ENCODE measurements at regions not wholly inside any gene's neighbourhood (a gene's known extent, or its start where the extent isn't known, plus 50 kb on each side); places are given as distances from the start of the nearest gene placed in this dataset.
"Not testable (repeated sequence)": the region's sequence is repeated elsewhere in the genome, so short reads cannot be mapped to it uniquely, and the experiment has no call there.

DNA sequence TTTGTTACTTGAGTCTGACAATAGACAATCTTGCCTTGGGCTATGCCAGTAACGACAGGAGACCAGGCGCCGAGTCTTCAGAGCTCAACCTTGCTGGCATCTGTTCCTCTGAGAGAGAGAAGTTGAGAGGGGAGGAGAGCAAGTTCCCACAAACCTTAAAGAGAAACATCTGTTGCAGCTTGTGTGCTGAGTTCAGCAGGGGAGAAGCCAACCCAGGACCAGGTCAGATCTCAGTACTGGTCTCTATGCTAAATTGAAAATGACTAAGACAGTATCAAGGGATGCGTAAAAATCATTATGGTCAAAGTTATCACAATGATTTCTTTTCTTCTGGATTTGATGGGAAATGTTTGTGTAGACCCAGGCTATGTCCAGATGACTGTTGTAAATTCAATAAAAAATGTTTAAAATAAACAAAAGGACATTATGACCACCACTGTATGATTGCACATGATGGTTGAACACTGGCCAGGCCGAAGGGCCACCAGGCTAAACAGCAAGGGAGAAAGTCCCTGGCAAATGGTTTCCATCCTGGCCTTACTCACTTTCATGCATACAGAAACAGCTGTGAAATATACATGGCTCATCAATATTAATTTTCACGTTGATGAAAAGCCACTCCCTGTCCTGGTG lies 100.3 kb upstream of the PMAIP1 start:
- no peak for DNase-seq

DNA sequence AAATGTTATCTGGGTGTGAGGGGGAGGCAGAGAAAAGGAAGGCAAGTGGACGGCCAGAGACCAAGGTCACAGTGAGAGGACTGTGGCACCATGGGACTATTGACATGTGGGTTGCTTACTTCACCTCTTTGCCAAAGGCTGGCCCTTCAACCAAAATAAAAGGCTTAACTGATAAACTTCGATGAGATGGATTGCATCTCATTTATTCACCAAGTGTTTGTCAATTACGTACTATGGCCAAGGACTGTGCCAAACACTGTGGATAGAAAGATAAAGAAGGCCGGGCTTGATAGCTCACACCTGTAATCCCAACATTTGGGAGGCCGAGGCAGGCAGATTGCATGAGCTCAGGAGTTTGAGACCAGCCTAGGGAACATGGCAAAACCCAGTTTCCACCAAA lies 98.7 kb upstream of the CCBE1 start:
- DNase-seq = no peak

DNA sequence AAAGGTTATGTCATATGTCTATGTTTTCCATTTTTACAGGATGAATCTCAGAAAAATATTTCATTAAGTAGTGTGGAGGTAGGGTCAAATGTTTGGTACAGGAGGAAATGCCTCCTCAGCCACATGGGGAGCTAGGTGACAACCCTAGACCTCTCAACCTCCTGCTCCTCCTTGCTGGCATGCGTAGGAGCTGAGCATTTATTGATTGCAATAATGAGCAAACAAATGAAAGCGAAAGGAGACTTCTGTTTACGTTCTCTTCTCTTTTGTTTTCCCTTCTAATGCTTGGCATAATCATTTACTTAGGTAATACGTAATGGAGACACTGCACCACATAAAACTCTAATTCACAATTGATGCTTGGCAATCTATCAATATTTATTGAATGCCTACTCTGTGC lies 95.1 kb upstream of the CCBE1 start:
- DNase-seq = no peak

DNA sequence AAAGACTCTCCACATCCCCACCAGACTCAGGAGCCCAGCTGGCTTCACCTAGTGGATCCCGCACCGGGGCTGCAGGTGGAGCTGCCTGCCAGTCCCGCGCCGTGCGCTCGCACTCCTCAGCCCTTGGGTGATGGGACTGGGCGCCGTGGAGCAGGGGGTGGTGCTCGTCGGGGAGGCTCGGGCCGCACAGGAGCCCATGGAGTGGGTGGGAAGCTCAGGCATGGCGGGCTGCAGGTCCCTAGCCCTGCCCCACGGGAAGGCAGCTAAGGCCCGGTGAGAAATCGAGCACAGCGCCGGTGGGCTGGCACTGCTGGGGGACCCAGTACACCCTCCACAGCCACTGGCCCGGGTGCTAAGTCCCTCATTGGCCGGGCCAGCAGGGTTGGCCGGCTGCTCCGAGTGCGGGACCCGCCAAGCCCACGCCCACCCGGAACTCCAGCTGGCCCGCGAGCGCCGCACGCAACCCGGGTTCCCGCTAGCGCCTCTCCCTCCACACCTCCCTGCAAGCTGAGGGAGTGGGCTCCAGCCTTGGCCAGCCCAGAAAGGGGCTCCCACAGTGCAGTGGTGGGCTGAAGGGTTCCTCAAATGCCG lies 93.2 kb upstream of the CCBE1 start:
- not testable (repeated sequence) for DNase-seq

DNA sequence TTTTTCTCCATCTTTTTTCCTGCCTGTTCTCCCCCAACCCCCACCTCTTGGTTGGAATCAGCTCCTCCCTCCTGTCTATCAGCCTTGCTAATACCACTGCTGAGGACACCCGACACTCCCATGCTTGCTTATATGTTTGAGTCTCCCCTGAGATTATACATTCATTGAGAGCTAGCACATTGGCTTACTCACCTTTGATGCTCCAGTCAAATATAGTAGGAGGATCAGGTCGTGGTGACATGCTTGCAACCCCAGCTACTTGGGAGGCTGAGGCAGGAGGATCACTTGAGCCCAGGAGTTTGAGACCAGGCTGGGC lies 91.5 kb upstream of the CCBE1 start:
- DNase-seq = no peak

DNA sequence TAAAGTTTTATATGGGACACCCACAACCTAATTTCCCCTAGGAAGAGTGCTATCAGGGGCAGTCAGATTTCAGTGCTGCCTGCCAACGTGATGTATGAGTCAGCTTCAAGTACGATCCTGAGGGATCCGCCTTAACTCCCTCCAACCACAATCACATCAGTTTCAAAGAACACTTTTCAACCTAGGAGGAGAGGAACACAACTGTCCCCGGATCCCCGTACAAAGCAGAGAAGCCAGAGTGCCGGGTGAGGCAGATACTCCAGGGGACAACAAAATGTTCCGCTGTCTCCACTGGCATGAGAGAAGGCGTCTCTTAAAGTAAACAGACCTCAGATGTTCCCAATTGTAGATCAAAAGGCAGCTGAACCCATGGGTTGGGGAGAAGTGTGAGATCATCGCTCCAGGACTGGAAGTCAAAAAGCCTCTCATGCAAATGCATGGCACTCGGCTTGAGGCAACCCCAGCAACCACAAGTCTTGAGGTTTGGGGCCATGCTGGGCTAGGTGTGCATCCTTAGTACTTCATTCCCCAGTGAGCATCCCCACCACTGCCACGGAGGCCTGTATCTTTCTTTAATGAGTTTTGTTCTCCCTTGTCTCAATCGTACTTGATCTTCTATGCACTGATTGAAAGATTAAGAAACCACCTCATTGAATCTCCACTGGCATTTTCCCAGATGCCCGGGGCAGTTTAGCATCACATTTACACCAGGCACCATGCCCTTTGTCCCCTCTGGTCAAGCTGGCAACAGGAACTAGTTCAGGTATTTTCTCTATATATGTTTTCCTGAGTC lies 91.0 kb upstream of the CCBE1 start:
- no peak for DNase-seq

DNA sequence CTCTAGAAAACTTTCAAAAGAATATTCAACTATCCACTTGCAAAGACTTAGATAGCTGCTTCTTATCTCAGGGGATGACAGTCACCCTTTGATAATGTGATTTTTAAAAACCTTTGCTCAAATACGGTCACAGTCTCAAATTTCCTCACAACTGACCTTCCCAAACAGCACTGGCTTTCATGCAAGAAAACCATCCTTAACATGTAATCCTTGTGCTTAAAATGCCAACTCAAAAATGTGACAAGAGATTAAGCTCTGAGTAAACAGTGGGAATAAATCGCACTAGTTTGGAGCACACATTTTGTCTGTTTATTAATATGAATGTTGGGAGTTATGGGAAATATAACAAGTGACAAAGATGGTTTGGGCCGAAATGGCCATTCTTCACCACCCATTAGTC lies 87.5 kb upstream of the CCBE1 start:
- no peak for DNase-seq

DNA sequence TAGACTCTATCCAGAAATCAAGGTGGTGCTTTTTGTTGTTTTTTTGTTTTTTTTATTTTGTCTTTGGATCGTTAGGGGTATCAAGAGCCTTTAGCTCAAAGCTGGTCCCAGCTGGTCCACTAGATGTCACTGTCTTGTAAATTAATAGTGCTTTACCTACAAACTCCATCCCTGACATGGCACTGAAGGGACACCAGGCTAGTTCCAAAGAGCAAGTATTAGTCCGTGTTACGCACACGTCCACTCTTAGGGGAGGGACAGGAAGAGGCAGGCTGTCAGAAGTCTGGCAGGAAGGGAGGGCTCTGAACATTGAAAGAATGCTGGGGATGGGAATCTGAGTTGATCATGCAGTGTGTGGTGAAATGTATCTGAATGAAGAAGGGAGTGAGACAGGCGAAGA lies 85.9 kb upstream of the CCBE1 start:
- DNase-seq = no peak

DNA sequence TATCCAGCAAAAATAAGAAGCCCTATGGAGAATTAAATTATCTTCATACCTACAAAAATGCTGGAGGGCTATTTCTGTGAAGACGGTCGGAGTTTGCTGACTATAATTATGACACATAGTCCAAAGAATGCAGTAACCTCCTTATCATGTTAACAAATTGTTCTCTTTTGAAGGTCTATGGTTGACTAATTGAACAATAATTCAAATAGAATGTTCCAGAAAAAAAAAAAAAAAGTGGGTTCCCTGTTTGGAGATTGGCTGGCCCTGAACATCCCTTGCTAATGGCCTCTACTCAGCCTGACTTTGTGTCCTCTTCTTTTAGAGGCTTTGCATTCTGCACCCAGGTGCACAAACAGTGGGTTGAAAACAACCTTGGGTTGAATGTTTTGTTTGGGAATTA lies 82.8 kb upstream of the CCBE1 start:
- no peak for DNase-seq

DNA sequence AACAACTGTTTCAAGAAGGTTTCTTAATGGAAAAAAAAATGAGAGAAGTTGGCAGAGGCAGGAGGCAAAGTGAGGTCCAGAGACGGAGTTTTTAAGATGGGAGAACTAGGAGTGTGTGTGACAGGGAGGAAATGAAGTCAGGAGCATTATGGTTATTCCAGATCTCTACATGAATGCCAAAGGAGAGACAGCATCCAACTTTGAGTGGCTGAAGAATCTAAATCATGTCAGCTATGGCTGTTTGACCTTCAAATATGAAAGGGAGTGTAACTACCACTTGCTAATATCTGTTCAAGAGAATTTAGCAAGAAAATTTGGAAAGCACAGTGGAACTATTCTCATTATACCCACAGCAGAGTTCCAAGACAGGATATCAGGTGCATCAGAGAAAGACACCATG lies 81.2 kb upstream of the CCBE1 start:
- no peak for DNase-seq

DNA sequence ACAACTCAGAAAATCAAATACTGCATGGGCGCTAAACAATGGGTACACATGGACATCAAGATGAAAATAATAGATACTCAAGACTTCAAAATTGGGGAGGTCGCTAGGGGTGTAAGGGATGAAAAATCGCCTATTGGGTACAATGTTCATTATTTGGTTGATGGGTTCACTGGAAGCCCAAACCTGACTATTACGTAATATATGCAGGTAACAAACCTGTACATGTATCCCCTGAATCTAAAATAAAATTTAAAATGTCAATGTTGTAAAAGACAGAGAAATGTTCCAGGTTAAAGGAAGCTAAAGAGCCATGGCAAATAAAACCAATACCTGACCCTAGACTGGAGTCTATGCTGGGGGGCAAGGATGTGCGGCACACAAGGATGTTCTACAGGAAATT lies 80.4 kb upstream of the CCBE1 start:
- no peak for DNase-seq

DNA sequence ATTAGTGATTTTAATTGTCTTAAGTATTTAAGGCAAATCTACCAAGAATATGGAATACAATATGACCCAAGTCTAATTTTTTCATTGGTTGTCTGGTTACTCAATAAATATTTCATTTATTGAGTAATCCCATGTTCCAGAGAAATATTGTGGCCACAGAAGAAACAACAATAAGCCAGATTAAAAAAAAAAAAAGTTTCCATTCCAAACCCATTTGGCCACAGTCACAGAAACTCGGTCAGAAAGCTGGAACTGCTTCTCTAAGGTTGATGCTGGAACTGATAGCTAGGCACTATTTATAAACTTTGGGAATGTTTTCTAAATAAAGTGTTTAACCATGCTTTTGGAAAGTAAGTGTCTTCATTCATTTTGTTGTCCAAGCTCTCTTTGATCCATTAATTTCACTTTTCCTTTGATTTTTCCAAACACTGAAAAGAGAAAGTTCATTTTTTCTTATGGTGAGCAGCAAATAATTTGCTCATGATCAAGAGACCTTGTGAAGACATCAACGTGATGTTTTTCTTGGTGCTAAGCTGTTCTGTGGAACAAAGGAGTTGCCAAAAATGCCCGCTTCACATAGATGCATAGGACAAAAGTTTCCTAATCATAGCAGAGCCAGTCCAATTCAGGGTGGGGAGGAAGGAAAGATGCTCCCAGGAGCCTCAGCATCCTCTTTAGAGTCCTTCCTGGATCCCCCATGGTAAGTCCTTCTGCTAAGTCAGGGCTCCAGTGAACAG lies 72.1 kb upstream of the CCBE1 start:
- DNase-seq = no peak

DNA sequence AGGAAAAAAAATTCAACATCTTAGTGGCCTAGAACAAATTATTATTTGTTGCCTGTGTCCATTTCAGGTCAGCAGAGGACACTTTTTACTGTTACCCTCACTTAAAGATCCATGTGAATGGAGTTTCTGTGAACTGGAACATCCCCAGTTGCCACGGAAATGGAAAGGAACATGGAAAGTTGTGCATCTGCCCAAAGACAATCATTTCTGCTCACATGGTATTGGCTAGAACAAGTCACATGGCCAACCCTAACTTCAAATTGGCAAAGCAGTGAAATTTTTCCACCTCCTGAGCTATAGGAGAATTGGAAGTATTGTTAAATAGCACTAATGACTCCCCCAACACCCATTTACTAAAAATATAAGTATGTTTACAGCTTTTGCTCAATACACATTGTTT lies 71.2 kb upstream of the CCBE1 start:
- DNase-seq = no peak

DNA sequence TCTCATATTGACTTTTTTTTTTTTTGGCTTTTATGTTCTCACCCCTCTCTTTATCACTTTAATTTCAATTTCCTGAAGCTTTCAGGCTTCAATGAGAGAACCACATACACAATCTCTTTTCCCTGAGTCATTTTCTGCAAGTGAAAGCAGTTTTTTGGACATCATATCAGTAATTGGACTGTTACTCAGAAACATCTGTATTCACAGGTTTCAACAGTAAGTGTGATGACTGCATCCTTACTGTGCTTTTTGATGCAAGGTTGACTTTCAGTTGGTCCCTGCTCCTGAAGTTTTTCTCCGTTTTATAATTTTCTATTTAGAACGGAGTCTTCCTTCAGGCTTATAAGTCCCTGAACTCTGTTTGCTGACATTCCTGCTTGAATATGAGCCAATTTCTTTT lies 70.5 kb upstream of the CCBE1 start:
- no peak for DNase-seq

DNA sequence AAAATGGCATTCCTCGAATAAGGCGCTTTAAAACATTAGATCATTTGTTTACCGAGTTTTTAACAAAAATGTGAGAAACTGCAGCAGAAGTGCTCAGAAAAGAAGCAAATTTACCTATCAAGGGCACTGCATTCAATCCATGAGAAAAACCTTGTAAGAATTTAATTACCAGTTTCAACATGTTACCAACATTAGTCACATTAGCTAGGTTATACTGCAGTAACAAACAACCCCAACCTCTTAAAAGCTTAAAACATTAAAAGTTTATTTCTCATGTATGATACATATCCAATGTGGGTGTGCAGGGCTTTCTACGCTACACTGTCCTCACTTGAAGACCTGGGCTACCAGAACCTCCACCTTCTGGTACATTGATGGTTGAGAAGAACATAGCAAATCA lies 68.1 kb upstream of the CCBE1 start:
- no peak for DNase-seq

DNA sequence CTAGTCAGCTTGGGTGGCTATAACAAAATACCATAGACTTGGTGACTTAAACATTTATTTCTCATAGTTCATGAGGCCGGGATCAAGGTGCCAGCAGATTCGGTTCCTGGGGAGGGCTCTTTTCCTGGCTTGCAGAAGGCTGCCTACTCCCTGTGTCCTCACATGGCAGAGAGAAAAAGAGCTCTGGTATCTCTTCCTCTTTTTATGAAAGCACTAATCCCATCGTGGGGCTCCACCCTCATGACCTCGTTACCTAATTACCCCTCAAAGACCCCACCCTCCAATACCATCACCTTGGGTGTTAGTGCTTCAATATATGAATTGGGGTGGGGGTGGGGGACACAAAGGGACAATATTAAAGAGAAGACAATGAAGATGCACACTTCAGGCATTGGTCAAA lies 67.1 kb upstream of the CCBE1 start:
- DNase-seq = no peak

DNA sequence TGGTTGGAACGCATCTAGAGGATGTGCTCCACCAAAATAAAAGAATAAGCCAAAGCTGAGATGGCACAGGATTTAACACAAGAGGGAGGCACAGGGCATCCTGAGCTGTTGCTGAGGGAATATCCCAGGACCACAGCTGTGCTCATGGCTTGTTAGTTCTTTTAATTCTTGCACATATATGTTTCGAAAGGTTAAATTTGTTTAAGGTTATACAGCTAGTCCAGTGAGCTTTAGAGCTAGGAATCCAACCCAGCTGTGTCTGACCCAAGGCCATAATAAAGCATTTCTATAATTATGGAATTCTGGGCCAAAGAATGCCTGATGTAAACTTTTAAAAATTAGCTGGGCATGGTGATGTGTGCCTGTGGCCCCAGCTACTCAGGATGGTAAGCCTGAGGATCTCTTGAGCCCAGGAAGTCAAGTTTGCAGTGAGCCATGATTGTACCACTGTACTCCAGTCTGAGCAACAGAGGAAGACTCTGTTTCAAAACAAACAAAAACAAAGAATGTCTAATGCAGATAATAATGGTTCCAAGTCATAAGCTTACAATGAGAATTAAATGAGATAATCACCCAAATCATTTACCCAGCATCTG lies 66.4 kb upstream of the CCBE1 start:
- no peak for DNase-seq

DNA sequence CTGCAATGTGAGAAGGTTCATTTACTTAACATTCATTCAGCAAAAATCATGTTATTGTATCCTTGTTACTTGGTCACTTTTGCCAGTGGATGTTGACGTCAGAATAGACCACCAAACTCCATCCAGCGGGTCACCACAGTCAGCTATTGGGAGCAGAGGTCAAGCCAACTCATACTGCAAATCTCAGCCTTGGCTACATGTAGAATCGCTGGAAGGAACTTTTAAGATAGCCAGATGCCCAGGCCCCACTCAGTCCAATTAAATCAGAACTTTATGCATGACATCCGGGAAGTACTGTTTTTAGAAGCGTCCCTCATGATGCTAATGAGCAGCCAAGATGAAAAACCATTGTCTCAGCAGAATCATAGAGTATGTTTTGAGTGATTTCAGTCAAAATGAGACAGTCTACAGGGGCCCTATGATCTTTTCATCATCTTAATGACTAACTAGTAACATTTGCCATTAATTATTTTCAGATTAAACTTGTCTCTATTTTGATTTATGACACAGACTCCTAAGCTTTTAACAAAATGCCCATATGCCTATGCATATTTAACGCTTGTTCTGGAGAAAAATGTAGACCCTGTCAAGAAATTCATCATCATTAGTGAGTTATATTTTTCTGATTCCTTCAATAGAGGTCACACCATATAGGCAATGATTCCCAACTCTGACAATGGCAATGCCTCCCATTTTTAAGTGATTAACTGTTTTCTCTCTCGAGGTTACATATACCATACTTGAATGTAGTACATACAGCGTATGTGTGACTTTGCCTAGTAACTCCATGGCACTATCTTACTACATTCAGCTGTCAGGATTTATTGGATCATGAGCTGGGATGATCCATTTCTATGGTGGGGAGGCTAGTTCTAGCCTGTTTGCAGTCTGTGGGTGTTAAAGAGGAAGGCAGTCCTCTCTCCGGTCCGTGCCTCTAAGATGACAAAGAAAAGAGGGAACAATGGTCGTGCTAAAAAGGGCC lies 63.7 kb upstream of the CCBE1 start:
- no peak for DNase-seq

DNA sequence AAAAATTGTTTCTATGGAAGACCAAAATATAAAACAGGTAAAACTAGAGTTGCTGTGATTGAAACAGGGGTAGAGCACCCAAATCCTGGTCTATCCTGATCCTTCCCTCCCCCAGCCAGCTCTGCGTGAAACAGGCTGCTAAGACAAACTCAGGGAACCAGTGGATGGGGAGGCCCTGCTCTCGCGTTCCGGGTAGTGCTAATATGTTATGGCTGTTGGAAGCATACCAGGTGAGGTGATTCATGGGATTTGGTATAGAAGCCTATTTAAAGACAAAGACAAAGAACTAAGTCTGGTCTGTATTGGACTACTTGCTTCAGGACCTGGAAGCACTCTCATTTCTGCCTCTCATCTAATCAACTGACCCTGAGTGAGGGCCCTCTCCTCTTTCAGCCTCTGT lies 63.0 kb upstream of the CCBE1 start:
- no peak for DNase-seq

DNA sequence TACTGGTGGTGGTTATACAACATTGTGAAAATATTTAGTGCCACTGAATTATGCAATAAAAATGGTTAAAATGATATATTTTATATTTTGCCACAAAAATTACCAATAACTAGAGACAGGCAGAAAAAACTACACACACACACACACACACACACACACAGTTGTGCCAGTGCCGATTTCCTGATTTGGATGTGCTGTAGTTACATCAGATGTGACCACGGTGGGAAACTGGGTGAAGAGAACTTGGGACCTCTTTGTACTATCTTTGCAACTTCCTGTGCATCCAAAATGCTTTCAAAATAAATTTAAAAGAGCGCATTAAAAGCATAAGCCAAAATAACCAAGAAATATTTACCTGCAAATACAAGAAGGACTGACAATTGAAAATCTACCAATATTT lies 61.6 kb upstream of the CCBE1 start:
- DNase-seq = no peak

DNA sequence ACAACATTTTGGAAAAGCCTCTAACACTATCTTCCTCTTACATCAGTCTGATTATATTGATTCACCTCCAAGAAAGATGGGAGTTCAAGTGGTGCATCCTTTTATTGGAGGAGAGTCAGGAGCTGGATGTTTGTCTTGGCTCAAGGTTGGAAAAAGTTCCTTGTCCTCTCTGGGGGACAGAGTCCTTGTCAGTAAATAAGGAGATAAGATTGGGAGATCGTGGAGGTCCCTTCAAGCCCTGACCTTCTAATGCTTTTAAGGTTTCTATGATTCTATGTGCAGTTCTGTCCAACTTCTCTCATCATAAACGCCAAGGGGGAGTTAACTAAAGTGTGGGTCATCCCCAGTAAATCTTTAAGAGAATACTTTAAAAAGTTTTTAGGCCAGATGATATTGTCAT lies 60.9 kb upstream of the CCBE1 start:
- no peak for DNase-seq

DNA sequence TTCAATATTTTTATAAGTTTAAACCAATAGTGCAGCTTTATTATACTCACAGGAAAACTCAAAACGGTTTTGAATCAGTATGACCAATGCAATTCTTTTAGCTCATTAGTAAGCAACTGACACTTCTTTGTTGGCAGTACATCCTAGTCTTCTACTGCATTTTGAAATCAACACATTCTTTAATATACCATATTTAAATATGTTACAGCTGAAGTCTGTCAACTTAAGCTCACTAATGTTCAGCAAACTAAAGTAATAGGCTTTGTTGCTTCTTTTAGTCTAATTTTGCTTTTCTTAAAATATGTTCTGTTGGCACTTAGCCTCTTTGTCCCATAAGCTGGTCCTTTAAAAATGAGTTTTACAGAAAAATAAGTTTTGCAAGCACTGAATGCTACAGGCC lies 55.4 kb upstream of the CCBE1 start:
- DNase-seq = no peak

Data from right forelimb (tissue), 1 donor.